Kidney (tissue), 13 donors: ENCODE measurements at regions not wholly inside any gene's neighbourhood (a gene's known extent, or its start where the extent isn't known, plus 50 kb on each side); places are given as distances from the start of the nearest gene placed in this dataset.

Source experiments
- DNase-seq, 5 donors: peaks; one replicate each; pipeline ENCODE4 v3.0.0-alpha.2; 2013 to 2020
- FAIRE-seq: peaks from 2 replicates; lab custom pipeline; 2012; peaks lifted over from hg19 to GRCh38; lab: Jason Lieb, UNC
- H3K27ac ChIP-seq, 2 donors: one replicate each; pipeline ENCODE4 v1.7.0; 2013; ENCODE audit warnings: low read depth in 2 of 2, low read length in 2 of 2, inconsistent platforms in 1 of 2
- H3K27me3 ChIP-seq: one replicate; pipeline ENCODE4 v1.7.1; 2013; ENCODE audit warnings: low read length, inconsistent platforms; ENCODE audit not compliant: control insufficient read depth, insufficient read depth
- H3K36me3 ChIP-seq, 3 donors: one replicate each; pipeline versions ENCODE4 v1.7.0 to v1.7.1; 2013; ENCODE audit warnings: low read length in 3 of 3, control low read depth in 1 of 3, inconsistent platforms in 1 of 3; ENCODE audit not compliant: insufficient read depth in 3 of 3, control insufficient read depth in 2 of 3
- H3K4me1 ChIP-seq, 3 donors: one replicate each; pipeline versions ENCODE4 v1.7.0 to v1.7.1; 2013; ENCODE audit warnings: low read length in 3 of 3, inconsistent platforms in 1 of 3, low read depth in 1 of 3; ENCODE audit not compliant: control insufficient read depth in 2 of 3, insufficient read depth in 2 of 3
- H3K4me3 ChIP-seq, 3 donors: one replicate each; pipeline versions ENCODE4 v1.7.0 to v1.8.1; 2013; ENCODE audit warnings: low read length in 3 of 3, control low read depth in 1 of 3, inconsistent platforms in 1 of 3
- H3K9ac ChIP-seq, 3 donors: one replicate each; pipeline versions ENCODE4 v1.7.0 to v1.7.1; 2013; ENCODE audit warnings: low read length in 3 of 3, control low read depth in 1 of 3, inconsistent platforms in 1 of 3
- H3K9me3 ChIP-seq, 3 donors: one replicate each; pipeline versions ENCODE4 v1.7.0 to v1.7.1; 2013; ENCODE audit warnings: low read length in 3 of 3, control low read depth in 1 of 3, inconsistent platforms in 1 of 3; ENCODE audit not compliant: control insufficient read depth in 2 of 3, insufficient read depth in 1 of 3
- CTCF ChIP-seq: IDR thresholded peaks from 3 replicates; pipeline ENCODE4 v1.5.1; 2012; ENCODE audit warnings: mild to moderate bottlenecking, moderate library complexity, borderline replicate concordance; ENCODE audit not compliant: insufficient read depth; ENCODE audit errors: extremely low read depth
- intact Hi-C: fragments of 100-400 bp; cut with DNase I; formaldehyde crosslinking; loops from one replicate; pipeline ENCODE4 v1.11.1; 2022
- donor health status: control.
- donor health status: control.
- donor health status: control.
- donor health status: control.
- donor health status: control.
- donor health status: DM: yes; HTN: yes; CAD: no.
- donor health status: Normal renal cell carcinoma (clear cell type).

GRCh38 chr1:108016451-108016920, 51.5 kb upstream of the VAV3 start:
- no peaks in the 10 kb centered on the region for H3K27me3 ChIP-seq
- no peaks in the 10 kb centered on the region for H3K9me3 ChIP-seq
- DNase-seq: peak in 2 of 5 donors; percentile 48 to 56
- intact Hi-C loops: no loop called here
- H3K4me3 ChIP-seq: no peak overlapping the region
- FAIRE-seq: no peak
- H3K36me3 ChIP-seq: no peaks in the 10 kb centered on the region
- H3K9ac ChIP-seq: no peak overlapping the region
- no peaks in the 10 kb centered on the region for H3K4me1 ChIP-seq
- TF ChIP-seq CTCF: no peak
- no peak overlapping the region for H3K27ac ChIP-seq
